B cell (primary cell): ENCODE measurements at regions not wholly inside any gene's neighbourhood (a gene's known extent, or its start where the extent isn't known, plus 50 kb on each side); places are given as distances from the start of the nearest gene placed in this dataset.

Experiments used
- ATAC-seq: fragments of 200-7000 bp; cut with Tn5 transposase; one replicate; pipeline ENCODE4 v1.10.0; 2021; ENCODE audit warnings: low read depth, mild to moderate bottlenecking, moderate number of reproducible peaks, moderate library complexity
- CTCF ChIA-PET: fragments of 350-600 bp; sonication (Branson Sonifier 250); formaldehyde crosslinking; loops from one replicate; lab custom pipeline; 2021; ENCODE audit warnings: antibody characterized with exemption, inconsistent platforms; lab: Charles Lee
- POLR2A ChIA-PET: fragments of 350-600 bp; sonication (Branson Sonifier 250); formaldehyde crosslinking; loops from one replicate; lab custom pipeline; 2021; ENCODE audit warnings: antibody characterized with exemption; lab: Charles Lee
- DNase-seq: peaks from one replicate; pipeline ENCODE4 v3.0.0; 2013
- H2AFZ ChIP-seq: 2 replicates; pipeline ENCODE4 v1.6.1; 2012; ENCODE audit warnings: mild to moderate bottlenecking, low read depth, low read length; ENCODE audit not compliant: insufficient read depth, poor library complexity, severe bottlenecking
- H3K27ac ChIP-seq, 2 donors: 1 replicate in 1 of 2; 2 replicates in 1 of 2; pipeline ENCODE4 v1.5.1; 2012 to 2013; ENCODE audit warnings: low read length in 2 of 2, mild to moderate bottlenecking in 2 of 2, moderate library complexity in 1 of 2
- H3K27me3 ChIP-seq, 4 experiments: fragments of 200-600 bp in 1 of 4; sonication (generic) in 1 of 4; replicated peaks in 1 of 4; 1 replicate in 2 of 4; 2 replicates in 2 of 4; pipeline versions ENCODE4 v1.6.1 to v1.7.0; 2013 to 2016; ENCODE audit warnings: low read length in 3 of 4, mild to moderate bottlenecking in 2 of 4, mixed read lengths in 1 of 4, moderate library complexity in 1 of 4; ENCODE audit not compliant: insufficient read depth in 4 of 4, control insufficient read depth in 3 of 4; ENCODE audit errors: control extremely low read depth in 1 of 4
- H3K36me3 ChIP-seq, 2 experiments: replicated peaks in 1 of 2; 1 replicate in 1 of 2; 2 replicates in 1 of 2; pipeline versions ENCODE4 v1.6.1 to v1.7.1; 2013; ENCODE audit warnings: low read length in 1 of 2; ENCODE audit not compliant: insufficient read depth in 2 of 2, control insufficient read depth in 1 of 2; ENCODE audit errors: control extremely low read depth in 1 of 2, extremely low read depth in 1 of 2
- H3K4me1 ChIP-seq, 2 donors: fragments of 200-600 bp in 1 of 2; sonication (generic) in 1 of 2; 1 replicate in 1 of 2; 2 replicates in 1 of 2; pipeline versions ENCODE4 v1.5.1 to v1.6.1; 2013 to 2017; ENCODE audit warnings: low read length in 2 of 2; ENCODE audit not compliant: control insufficient read depth in 2 of 2, insufficient read depth in 2 of 2
- H3K4me2 ChIP-seq: replicated peaks from 2 replicates; pipeline ENCODE3; 2012; ENCODE audit warnings: mild to moderate bottlenecking, low read depth, low read length; ENCODE audit not compliant: poor library complexity, severe bottlenecking
- H3K4me3 ChIP-seq, 5 experiments: fragments of 200-600 bp in 1 of 5; sonication (generic) in 1 of 5; 1 replicate in 3 of 5; 2 replicates in 2 of 5; pipeline versions ENCODE4 v1.5.1 to v1.7.0; 2011 to 2016; ENCODE audit warnings: low read length in 4 of 5, mild to moderate bottlenecking in 4 of 5, low read depth in 2 of 5, control low read depth in 1 of 5, moderate library complexity in 1 of 5; ENCODE audit not compliant: insufficient read depth in 1 of 5; ENCODE audit errors: control extremely low read depth in 1 of 5, extremely low read depth in 1 of 5
- H3K79me2 ChIP-seq: fragments of 200-600 bp; sonication (generic); one replicate; pipeline ENCODE4 v1.6.0; 2016; ENCODE audit warnings: low read length; ENCODE audit not compliant: control insufficient read depth, insufficient read depth
- H3K9ac ChIP-seq: fragments of 200-600 bp; sonication (generic); 2 replicates; pipeline ENCODE4 v1.6.1; 2017; ENCODE audit warnings: mild to moderate bottlenecking, low read length, moderate library complexity
- H3K9me3 ChIP-seq, 3 donors: one replicate each; pipeline versions ENCODE4 v1.6.1 to v1.7.1; 2013; ENCODE audit warnings: low read length in 2 of 3; ENCODE audit not compliant: control insufficient read depth in 2 of 3, insufficient read depth in 1 of 3; ENCODE audit errors: control extremely low read depth in 1 of 3
- H4K20me1 ChIP-seq: 2 replicates; pipeline ENCODE4 v1.6.0; 2012; ENCODE audit warnings: mild to moderate bottlenecking, low read length; ENCODE audit not compliant: insufficient read depth, control insufficient read depth, poor library complexity, severe bottlenecking
- H3K27ac Mint-ChIP-seq: one replicate; pipeline ENCODE4 v1.8.0; 2021; ENCODE audit warnings: mixed read lengths
- H3K27me3 Mint-ChIP-seq: one replicate; pipeline ENCODE4 v1.8.0; 2021; ENCODE audit warnings: mixed read lengths
- H3K4me1 Mint-ChIP-seq: one replicate; pipeline ENCODE4 v1.8.0; 2021; ENCODE audit warnings: mixed read lengths
- H3K4me3 Mint-ChIP-seq: one replicate; pipeline ENCODE4 v1.8.0; 2021; ENCODE audit warnings: mixed read lengths
- H3K9me3 Mint-ChIP-seq: one replicate; pipeline ENCODE4 v1.8.0; 2022; ENCODE audit warnings: mixed read lengths; ENCODE audit not compliant: insufficient read depth
- CTCF ChIP-seq: fragments of 200-600 bp; IDR thresholded peaks from one replicate; pipeline ENCODE4 v1.8.0; 2022; ENCODE audit warnings: antibody characterized with exemption, mild to moderate bottlenecking
- EZH2 ChIP-seq: IDR thresholded peaks from 2 replicates; pipeline ENCODE4 v1.6.1; 2012; ENCODE audit warnings: borderline replicate concordance, low read depth, mild to moderate bottlenecking, moderate library complexity, low read length; ENCODE audit not compliant: insufficient read depth, poor library complexity, severe bottlenecking
- WGBS: methylation state at CpG from one replicate; pipeline ENCODE4 v1.1.5; 2013; ENCODE audit warnings: missing lambda C conversion rate; ENCODE audit not compliant: insufficient coverage; 5-methylcytosine and 5-hydroxymethylcytosine counted together
- intact Hi-C: fragments of 100-400 bp; cut with micrococcal nuclease; formaldehyde crosslinking; loops from one replicate; pipeline ENCODE4 v1.10.0; 2022

GRCh38 chr3:99188936-99189335, 287.4 kb upstream of the DCBLD2 start:
- Mint-ChIP-seq H3K27me3 (no peaks in the 10 kb centered on the region), H3K9me3 (no peaks in the 10 kb centered on the region)

GRCh38 chr3:99186016-99186415, 284.5 kb upstream of the DCBLD2 start:
- Histone ChIP-seq H3K4me2 (no peak overlapping the region), H3K9ac (no peak overlapping the region), H3K9me3 (no peaks in the 10 kb centered on the region), H4K20me1 (no peaks in the 10 kb centered on the region), H3K79me2 (no peaks in the 10 kb centered on the region), H3K27me3 (no peaks in the 10 kb centered on the region), H3K4me1 (no peaks in the 10 kb centered on the region), H2AFZ (no peak overlapping the region), H3K4me3 (no peak overlapping the region), H3K27ac (no peak overlapping the region), H3K36me3 (no peaks in the 10 kb centered on the region)
- POLR2A ChIA-PET: no interaction called here
- Mint-ChIP-seq H3K27ac (no peak overlapping the region), H3K27me3 (no peaks in the 10 kb centered on the region), H3K9me3 (no peaks in the 10 kb centered on the region), H3K4me3 (no peak overlapping the region), H3K4me1 (no peaks in the 10 kb centered on the region)
- DNase-seq: no peak
- CTCF ChIA-PET: no interaction called here
- TF ChIP-seq EZH2 (no peak), CTCF (no peak)
- intact Hi-C loops: no loop called here
- no peak for ATAC-seq
- no CpG with 5 or more reads among the region's 2 CpGs for WGBS

More at GRCh38 chr3:99188936-99189335, 287.4 kb upstream of the DCBLD2 start:
- Histone ChIP-seq H4K20me1 (no peaks in the 10 kb centered on the region), H3K9me3 (peaks cover 0 to 6% (median 0%) of the 10 kb centered on the region in 3 donors), H3K36me3 (no peaks in the 10 kb centered on the region), H3K4me3 (no peak overlapping the region), H3K27ac (no peak overlapping the region), H3K9ac (no peak overlapping the region), H2AFZ (no peak overlapping the region), H3K4me1 (no peaks in the 10 kb centered on the region), H3K4me2 (no peak overlapping the region), H3K79me2 (no peaks in the 10 kb centered on the region), H3K27me3 (no peaks in the 10 kb centered on the region)
- no peak overlapping the region for H3K27ac Mint-ChIP-seq
- CTCF ChIA-PET: interaction anchor here (0.7 kb wide), 1 partner anchor 10 kb away, joined by 3 read pairs; no protein-coding TSS in a partner anchor
- DNase-seq: no peak
- intact Hi-C loops: no loop called here
- no peak overlapping the region for H3K4me3 Mint-ChIP-seq
- TF ChIP-seq CTCF (no peak), EZH2 (no peak)
- H3K4me1 Mint-ChIP-seq: no peaks in the 10 kb centered on the region
- ATAC-seq: no peak
- POLR2A ChIA-PET: no interaction called here
